NCI-H748 treated with DMSO at 0.1 percent for 48 hours (cell line): ENCODE measurements at regions not wholly inside any gene's neighbourhood (a gene's known extent, or its start where the extent isn't known, plus 50 kb on each side); places are given as distances from the start of the nearest gene placed in this dataset.

Source experiments
- DNase-seq: peaks from one replicate; lab custom pipeline; 2025; lab: John Stamatoyannopoulos, UW

GRCh38 chr5:3321119-3321760 lies 274.4 kb upstream of the IRX1 start:
- no peak for DNase-seq

DNA sequence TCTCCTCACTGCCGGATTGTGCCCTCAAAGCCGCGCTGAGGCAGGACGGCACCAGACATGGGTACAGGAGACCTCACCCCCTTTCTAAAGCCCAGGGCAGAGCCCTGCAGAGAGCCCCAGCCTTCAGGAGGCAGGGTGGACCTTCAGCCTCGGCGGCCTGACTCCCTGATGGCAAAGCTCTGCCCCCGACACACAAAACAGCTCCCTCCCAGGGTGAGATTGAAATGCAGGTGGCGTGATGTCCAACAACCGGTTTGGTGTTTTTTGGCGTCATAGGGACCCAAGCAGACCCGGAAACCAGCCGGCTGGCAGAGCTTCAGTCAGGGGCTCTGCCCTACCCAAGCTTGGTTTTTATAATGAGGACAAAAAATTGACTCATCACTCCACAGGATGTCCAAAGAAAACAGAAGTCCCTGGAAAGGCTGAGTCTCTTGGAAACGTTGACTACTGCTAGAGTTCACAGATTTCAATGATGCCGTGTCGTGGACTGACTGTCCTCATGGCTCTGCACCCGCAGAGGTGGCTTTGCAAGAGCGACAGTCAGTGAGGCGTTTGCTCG lies 275.2 kb upstream of the IRX1 start:
- no peak for DNase-seq

GRCh38 chr5:3317051-3317795 lies 278.4 kb upstream of the IRX1 start:
- DNase-seq = peak; percentile 55

GRCh38 chr5:3313569-3313968 lies 282.1 kb upstream of the IRX1 start:
- no peak for DNase-seq

- DNase-seq = no peak
Measured at GRCh38 chr5:3312299-3312698, 283.3 kb upstream of the IRX1 start.

- DNase-seq = peak; percentile 90
Measured at GRCh38 chr5:3311433-3311832, 284.2 kb upstream of the IRX1 start.

DNA sequence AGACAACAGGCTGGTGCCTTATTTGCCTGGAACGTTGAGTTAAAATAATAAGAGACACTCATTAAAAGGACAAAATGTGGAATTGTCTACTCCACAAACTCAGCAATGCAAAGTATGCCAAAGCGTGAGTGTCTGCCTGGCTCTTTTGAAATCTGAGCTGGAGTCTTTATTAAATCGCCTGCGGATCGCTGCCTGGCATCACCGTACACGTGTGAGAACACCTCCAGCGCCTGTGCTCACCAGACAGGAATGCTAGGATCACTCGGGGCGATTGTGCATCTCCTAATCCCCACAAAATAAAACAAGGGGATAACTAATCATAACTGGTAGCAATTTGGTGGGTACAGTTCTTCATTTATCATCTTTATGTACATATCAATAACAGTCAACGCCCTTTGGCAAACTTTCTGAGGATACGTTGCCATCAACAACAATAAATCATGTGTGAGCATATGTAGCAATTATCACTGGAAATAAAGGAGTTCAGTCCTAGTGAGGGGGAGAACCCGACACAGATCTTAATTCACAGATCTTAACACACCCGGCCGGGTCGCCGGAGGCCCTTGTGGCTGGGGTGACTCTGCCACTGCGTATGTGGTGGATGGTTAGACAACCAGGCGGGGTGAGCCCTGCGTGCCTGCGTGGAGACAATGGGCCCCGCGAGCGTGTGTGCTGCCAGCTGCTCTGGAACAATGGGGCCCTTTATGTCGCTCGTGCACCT lies 284.9 kb upstream of the IRX1 start:
- DNase-seq = peak; percentile 98

GRCh38 chr5:3309538-3309937 lies 286.1 kb upstream of the IRX1 start:
- DNase-seq = no peak

DNA sequence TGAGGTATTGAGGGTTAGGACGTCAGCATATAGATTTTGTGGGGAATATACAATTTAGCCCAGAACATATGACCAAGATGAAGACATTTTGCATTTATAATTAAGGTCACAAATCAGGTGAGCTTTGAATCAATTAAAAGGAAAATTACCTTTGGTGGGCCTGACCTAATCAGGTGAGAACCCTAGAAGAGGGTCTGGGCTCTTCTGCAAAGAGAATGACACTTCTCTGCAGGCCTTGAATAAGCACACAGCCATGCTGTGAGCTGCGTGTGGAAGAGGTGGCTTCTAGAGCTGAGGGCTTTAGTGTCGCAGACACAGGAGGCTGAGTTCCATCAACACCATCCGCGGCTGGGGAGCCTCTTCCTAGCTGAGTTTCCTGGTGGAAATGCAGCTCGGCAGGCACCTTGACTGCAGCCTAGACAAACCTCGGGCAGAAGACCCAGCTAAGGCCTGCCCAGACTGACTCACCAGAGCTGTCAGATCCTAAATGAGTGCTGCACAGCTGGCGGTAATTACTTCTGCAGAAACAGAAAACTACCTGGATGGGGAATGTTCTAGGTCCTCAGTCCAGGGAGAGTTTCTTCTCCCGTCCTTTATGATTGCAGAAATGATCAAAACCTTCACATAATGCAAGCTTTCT lies 287.5 kb upstream of the IRX1 start:
- no peak for DNase-seq

- DNase-seq = no peak
Measured at GRCh38 chr5:3305432-3305831, 290.2 kb upstream of the IRX1 start.

DNA sequence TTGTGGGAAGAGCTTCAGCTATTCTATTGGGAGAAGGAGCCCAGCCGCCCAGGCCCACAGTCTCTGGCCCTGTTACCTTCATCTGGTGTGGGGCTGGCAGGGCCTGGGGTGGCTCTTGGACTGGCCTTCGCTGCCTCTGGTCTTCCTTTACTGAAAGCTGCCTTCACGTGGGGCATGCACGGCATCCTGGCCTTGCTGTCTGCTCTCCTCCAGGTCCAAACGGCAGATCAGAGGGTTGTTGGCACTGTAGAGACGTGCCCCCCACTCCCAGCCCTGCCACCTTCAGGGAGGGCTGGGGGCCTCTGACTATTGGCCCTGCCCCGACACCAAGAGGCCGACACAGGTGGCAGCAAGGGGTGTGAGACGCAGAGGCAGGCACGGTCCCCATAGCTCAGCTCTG lies 291.3 kb upstream of the IRX1 start:
- DNase-seq = no peak

GRCh38 chr5:3303777-3304176 lies 291.9 kb upstream of the IRX1 start:
- DNase-seq = no peak

- DNase-seq = no peak
Measured at GRCh38 chr5:3302228-3302627, 293.4 kb upstream of the IRX1 start.

- DNase-seq = peak; percentile 99
Measured at GRCh38 chr5:3301306-3301705, 294.3 kb upstream of the IRX1 start.

GRCh38 chr5:3300726-3301125 lies 294.9 kb upstream of the IRX1 start:
- no peak for DNase-seq

DNA sequence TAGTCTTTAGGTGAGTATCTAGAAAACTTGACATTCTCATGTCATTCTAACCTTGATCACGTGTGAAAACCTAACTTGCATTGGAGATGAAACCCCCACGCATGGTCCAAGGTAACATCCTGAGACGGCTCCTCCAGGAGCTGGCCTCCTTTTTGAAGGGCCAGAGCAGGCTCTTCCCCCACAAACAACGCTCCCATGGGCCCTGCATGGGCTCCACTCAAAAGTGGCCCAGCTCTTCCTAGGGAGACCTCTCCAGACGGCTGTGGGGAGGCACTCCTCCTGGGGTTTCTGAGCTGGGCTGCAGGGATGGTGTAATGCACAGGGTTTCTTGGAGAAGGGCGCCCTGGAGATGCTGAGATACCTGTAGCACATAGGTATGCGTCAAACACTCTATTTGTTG lies 296.2 kb upstream of the IRX1 start:
- no peak for DNase-seq

- DNase-seq = no peak
Measured at GRCh38 chr5:3297853-3298252, 297.8 kb upstream of the IRX1 start.

- DNase-seq = no peak
Measured at GRCh38 chr5:3288325-3288724, 307.3 kb upstream of the IRX1 start.

GRCh38 chr5:3287516-3287915 lies 308.1 kb upstream of the IRX1 start:
- DNase-seq = no peak

GRCh38 chr5:3285621-3286020 lies 310.0 kb upstream of the IRX1 start:
- no peak for DNase-seq

GRCh38 chr5:3284506-3284905 lies 311.1 kb upstream of the IRX1 start:
- no peak for DNase-seq

- DNase-seq = no peak
Measured at GRCh38 chr5:3282841-3283240, 312.8 kb upstream of the IRX1 start.
